Fibroblast of lung (primary cell): ENCODE measurements at regions not wholly inside any gene's neighbourhood (a gene's known extent, or its start where the extent isn't known, plus 50 kb on each side); places are given as distances from the start of the nearest gene placed in this dataset.

Experiments
- DNase-seq, 2 donors: peaks; one replicate each; pipeline versions ENCODE4 v3.0.0 to v3.0.0-alpha.2; 2010; ENCODE audit warnings: low read depth in 2 of 2
- H2AFZ ChIP-seq: 2 replicates; pipeline ENCODE4 v1.5.1; 2012; ENCODE audit warnings: low read length, control low read depth, inconsistent platforms
- H3K27ac ChIP-seq: 2 replicates; pipeline ENCODE4 v1.5.1; 2011; ENCODE audit warnings: low read length, control low read depth; ENCODE audit not compliant: insufficient read depth
- H3K27me3 ChIP-seq: 2 replicates; pipeline ENCODE4 v1.5.1; 2011; ENCODE audit warnings: mild to moderate bottlenecking, low read length; ENCODE audit not compliant: control insufficient read depth, insufficient read depth
- H3K36me3 ChIP-seq: 2 replicates; pipeline ENCODE4 v1.5.1; 2011; ENCODE audit warnings: low read length; ENCODE audit not compliant: control insufficient read depth, insufficient read depth
- H3K4me1 ChIP-seq: 2 replicates; pipeline ENCODE4 v1.5.1; 2011; ENCODE audit warnings: low read length; ENCODE audit not compliant: control insufficient read depth, insufficient read depth; ENCODE audit errors: extremely low read depth
- H3K4me2 ChIP-seq: 2 replicates; pipeline ENCODE4 v1.5.1; 2011; ENCODE audit warnings: low read length, control low read depth; ENCODE audit not compliant: insufficient read depth; ENCODE audit errors: extremely low read depth
- H3K4me3 ChIP-seq, 4 experiments: fragments of 200-600 bp in 1 of 4; sonication (generic) in 1 of 4; replicated peaks in 1 of 4; 2 replicates each; pipeline ENCODE4 v1.5.1; 2011 to 2016; ENCODE audit warnings: low read length in 4 of 4, low read depth in 3 of 4, mild to moderate bottlenecking in 3 of 4, control low read depth in 2 of 4, inconsistent platforms in 1 of 4, mixed read lengths in 1 of 4; ENCODE audit not compliant: insufficient read depth in 1 of 4; ENCODE audit errors: control extremely low read depth in 1 of 4
- H3K79me2 ChIP-seq: 2 replicates; pipeline ENCODE4 v1.5.1; 2012; ENCODE audit warnings: mild to moderate bottlenecking, low read length, inconsistent platforms; ENCODE audit not compliant: control insufficient read depth, insufficient read depth
- H3K9ac ChIP-seq: 2 replicates; pipeline ENCODE4 v1.5.1; 2011; ENCODE audit warnings: mild to moderate bottlenecking, low read length, control low read depth; ENCODE audit not compliant: insufficient read depth
- H3K9me3 ChIP-seq: 2 replicates; pipeline ENCODE4 v1.5.1; 2012; ENCODE audit warnings: low read depth, low read length; ENCODE audit not compliant: control insufficient read depth, insufficient read depth
- H4K20me1 ChIP-seq: 2 replicates; pipeline ENCODE4 v1.5.1; 2011; ENCODE audit warnings: low read length; ENCODE audit not compliant: control insufficient read depth, insufficient read depth; ENCODE audit errors: extremely low read depth
- CTCF ChIP-seq, 2 donors: IDR thresholded peaks in 1 of 2; conservative IDR thresholded peaks in 1 of 2; 1 replicate in 1 of 2; 2 replicates in 1 of 2; pipeline ENCODE4 v1.5.1; 2011 to 2012; ENCODE audit warnings: low read length in 2 of 2, control low read depth in 1 of 2, inconsistent platforms in 1 of 2, low read depth in 1 of 2, mild to moderate bottlenecking in 1 of 2
- EZH2 ChIP-seq: IDR thresholded peaks from 2 replicates; pipeline ENCODE4 v1.5.1; 2012; ENCODE audit warnings: low read length, control low read depth, mild to moderate bottlenecking; ENCODE audit errors: missing control alignments

GRCh38 chr6:18837013-18837412, 449.9 kb downstream of the RNF144B start:
- no peaks in the 10 kb centered on the region for H3K79me2 ChIP-seq

GRCh38 chr6:18842534-18842933, 455.4 kb downstream of the RNF144B start:
- no peak for TF ChIP-seq CTCF (conservative IDR thresholded peaks at IDR 0.05 in 1 of 2, IDR thresholded peaks at IDR 0.05 in 1 of 2; ENCODE audit: low read depth in 1 of 2, low read length in 2 of 2)
- TF ChIP-seq EZH2 = no peak
- Histone ChIP-seq H2AFZ (no peak overlapping the region), H3K27me3 (no peaks in the 10 kb centered on the region), H3K9me3 (no peaks in the 10 kb centered on the region), H3K9ac (no peak overlapping the region), H3K27ac (no peak overlapping the region), H4K20me1 (no peaks in the 10 kb centered on the region), H3K36me3 (no peaks in the 10 kb centered on the region), H3K4me2 (no peak overlapping the region), H3K4me1 (no peaks in the 10 kb centered on the region), H3K4me3 (no peak overlapping the region), H3K79me2 (no peaks in the 10 kb centered on the region)
- DNase-seq = no peak

More at GRCh38 chr6:18837013-18837412, 449.9 kb downstream of the RNF144B start:
- no peak overlapping the region for H3K27ac ChIP-seq
- no peaks in the 10 kb centered on the region for H4K20me1 ChIP-seq
- no peak overlapping the region for H3K9ac ChIP-seq
- no peak for TF ChIP-seq CTCF (conservative IDR thresholded peaks at IDR 0.05 in 1 of 2, IDR thresholded peaks at IDR 0.05 in 1 of 2; ENCODE audit: low read depth in 1 of 2, low read length in 2 of 2)
- DNase-seq = no peak
- no peaks in the 10 kb centered on the region for H3K4me1 ChIP-seq
- H3K4me2 ChIP-seq = no peak overlapping the region
- H3K4me3 ChIP-seq = no peak overlapping the region
- no peak overlapping the region for H2AFZ ChIP-seq
- no peaks in the 10 kb centered on the region for H3K27me3 ChIP-seq
- no peaks in the 10 kb centered on the region for H3K36me3 ChIP-seq
- H3K9me3 ChIP-seq = no peaks in the 10 kb centered on the region

GRCh38 chr6:18845896-18846295, 458.7 kb downstream of the RNF144B start:
- Histone ChIP-seq H3K9ac (no peak overlapping the region), H3K36me3 (no peaks in the 10 kb centered on the region), H4K20me1 (no peaks in the 10 kb centered on the region), H3K27ac (no peak overlapping the region), H3K4me2 (no peak overlapping the region), H3K4me1 (no peaks in the 10 kb centered on the region), H3K79me2 (no peaks in the 10 kb centered on the region), H3K27me3 (no peaks in the 10 kb centered on the region), H3K4me3 (no peak overlapping the region), H3K9me3 (no peaks in the 10 kb centered on the region), H2AFZ (no peak overlapping the region)
- TF ChIP-seq CTCF (conservative IDR thresholded peaks at IDR 0.05 in 1 of 2, IDR thresholded peaks at IDR 0.05 in 1 of 2; ENCODE audit: low read depth in 1 of 2, low read length in 2 of 2) (no peak), EZH2 (no peak)
- DNase-seq = no peak
